OCI-LY7 (cell line): ENCODE measurements at regions not wholly inside any gene's neighbourhood (a gene's known extent, or its start where the extent isn't known, plus 50 kb on each side); places are given as distances from the start of the nearest gene placed in this dataset.

Experiments used
- BruUV-seq: library from RNA; stranded (reverse); fragments of 400-500 nt; replicated peaks from 2 replicates; lab custom pipeline; 2021; lab: Mats Ljungman, UMichigan
- CTCF ChIA-PET: fragments of 300-600 bp; sonication (Branson Sonifier 250); formaldehyde crosslinking; loops from one replicate; lab custom pipeline; 2022; ENCODE audit warnings: antibody characterized with exemption; ENCODE audit not compliant: unreplicated experiment; lab: Charles Lee
- POLR2A ChIA-PET: fragments of 300-600 bp; sonication (Branson Sonifier 250); formaldehyde crosslinking; loops from one replicate; lab custom pipeline; 2022; ENCODE audit warnings: antibody characterized with exemption; lab: Charles Lee
- DNase-seq: peaks from one replicate; pipeline ENCODE4 v3.0.0-alpha.2; 2015; ENCODE audit warnings: low spot score
- H2AFZ ChIP-seq: fragments of 200-600 bp; sonication (generic), shearing (Covaris generic); 2 replicates; pipeline ENCODE4 v1.6.1; 2014; ENCODE audit warnings: mild to moderate bottlenecking, antibody characterized with exemption, low read length, moderate library complexity
- H3K27ac ChIP-seq: fragments of 200-600 bp; sonication (generic); 2 replicates; pipeline ENCODE4 v1.5.1; 2014; ENCODE audit warnings: mixed run types, low read depth, mild to moderate bottlenecking, moderate library complexity, low read length, inconsistent platforms; ENCODE audit not compliant: poor library complexity, severe bottlenecking
- H3K36me3 ChIP-seq: fragments of 200-600 bp; sonication (generic); 2 replicates; pipeline ENCODE4 v1.6.1; 2014; ENCODE audit warnings: mild to moderate bottlenecking, antibody characterized with exemption, low read length, moderate library complexity, mixed read lengths; ENCODE audit not compliant: insufficient read depth
- H3K4me1 ChIP-seq: fragments of 200-600 bp; sonication (generic); 2 replicates; pipeline ENCODE4 v1.5.1; 2014; ENCODE audit warnings: mild to moderate bottlenecking, low read length; ENCODE audit not compliant: insufficient read depth, poor library complexity, severe bottlenecking
- H3K4me2 ChIP-seq: fragments of 200-600 bp; sonication (generic); 2 replicates; pipeline ENCODE4 v1.6.1; 2014; ENCODE audit warnings: mild to moderate bottlenecking, low read length
- H3K4me3 ChIP-seq: fragments of 200-600 bp; sonication (generic); 2 replicates; pipeline ENCODE4 v1.5.1; 2014; ENCODE audit warnings: mild to moderate bottlenecking, low read depth, low read length; ENCODE audit not compliant: poor library complexity, severe bottlenecking
- H3K79me2 ChIP-seq: fragments of 200-600 bp; sonication (generic); 2 replicates; pipeline ENCODE4 v1.6.1; 2016; ENCODE audit warnings: low read depth, mild to moderate bottlenecking, low read length, moderate library complexity, mixed read lengths; ENCODE audit not compliant: insufficient read depth
- H3K9me2 ChIP-seq: fragments of 200-600 bp; sonication (generic); 2 replicates; pipeline ENCODE4 v1.6.1; 2016; ENCODE audit warnings: mild to moderate bottlenecking, low read length, mixed read lengths; ENCODE audit not compliant: insufficient read depth
- H3K9me3 ChIP-seq: fragments of 200-600 bp; sonication (generic); 2 replicates; pipeline ENCODE4 v1.6.1; 2014; ENCODE audit warnings: mild to moderate bottlenecking, mixed run types, low read length, mixed read lengths
- H4K20me1 ChIP-seq: fragments of 200-600 bp; sonication (generic); 2 replicates; pipeline ENCODE4 v1.6.1; 2014; ENCODE audit warnings: mild to moderate bottlenecking, antibody characterized with exemption, low read length, moderate library complexity, mixed read lengths; ENCODE audit not compliant: insufficient read depth
- EZH2phosphoT487 ChIP-seq: fragments of 200-600 bp; sonication (generic); IDR thresholded peaks from 2 replicates; pipeline ENCODE4 v1.6.1; 2018; ENCODE audit warnings: low read depth, borderline replicate concordance, mild to moderate bottlenecking, mixed run types, antibody characterized with exemption, low read length, moderate library complexity, mixed read lengths
- intact Hi-C: fragments of 100-400 bp; cut with micrococcal nuclease; formaldehyde crosslinking; loops from one replicate; pipeline ENCODE4 v1.10.0; 2022; ENCODE audit not compliant: unreplicated experiment
- TF ChIP-seq, protein P1 (sequence below): fragments of 200-600 bp; sonication (generic); conservative IDR thresholded peaks from 2 replicates; pipeline ENCODE4 v1.5.1; 2014; ENCODE audit warnings: mild to moderate bottlenecking, antibody characterized with exemption, low read length, moderate library complexity, mixed read lengths

DNA sequence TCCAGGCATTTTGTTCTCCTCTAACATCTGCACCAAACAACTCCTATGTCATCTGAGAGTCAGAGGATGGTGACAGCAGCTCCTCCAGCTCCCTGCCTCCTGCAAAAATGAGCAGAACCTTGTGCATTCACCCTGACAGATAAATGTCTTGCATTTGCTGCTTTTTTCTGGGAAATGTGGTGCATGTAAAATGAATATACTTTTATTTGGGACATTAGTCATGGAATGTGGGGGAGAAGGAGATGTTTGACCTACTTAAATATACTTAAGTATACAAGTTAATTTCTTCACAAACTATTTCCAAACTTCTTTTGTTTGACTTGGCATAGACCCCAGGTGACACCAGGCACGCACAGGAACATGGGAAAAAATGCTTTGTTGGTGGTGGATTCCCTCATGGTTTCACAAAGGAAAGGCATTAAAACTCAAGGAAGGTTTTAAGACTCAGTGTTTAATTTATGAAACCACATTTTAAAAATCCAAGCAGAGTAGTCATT is 181.8 kb upstream of the MCHR2 start:
- POLR2A ChIA-PET, result interaction anchor here (0.6 kb wide), 1 partner anchor 38 kb away, joined by 3 read pairs; no protein-coding TSS in a partner anchor

DNA sequence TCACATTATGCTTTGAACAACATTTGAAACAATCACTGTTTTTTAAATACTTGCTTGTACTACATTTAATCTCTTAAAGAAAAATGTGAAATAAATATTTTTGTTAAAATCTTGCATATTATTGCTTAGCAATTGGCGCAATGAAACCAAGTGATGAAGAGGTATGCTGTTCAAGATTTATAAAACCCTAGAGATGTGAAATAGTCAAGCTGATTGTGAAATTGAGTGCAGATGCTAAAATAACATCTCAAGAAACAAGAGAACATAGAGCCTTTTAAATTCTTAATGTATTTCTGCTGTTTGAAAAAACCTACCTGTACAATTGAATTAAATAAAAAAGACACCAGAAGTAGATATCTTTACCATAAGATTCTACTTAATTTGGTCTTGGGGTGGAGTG is 179.2 kb upstream of the MCHR2 start:
- Histone ChIP-seq H3K79me2 (no peaks in the 10 kb centered on the region), H3K9me2 (no peaks in the 10 kb centered on the region), H3K9me3 (no peaks in the 10 kb centered on the region), H3K36me3 (no peaks in the 10 kb centered on the region), H2AFZ (no peak overlapping the region), H3K4me2 (no peak overlapping the region), H4K20me1 (no peaks in the 10 kb centered on the region), H3K4me3 (no peak overlapping the region), H3K27ac (no peak overlapping the region), H3K4me1 (no peaks in the 10 kb centered on the region)
- POLR2A ChIA-PET, result interaction anchor here (0.7 kb wide), 2 partner anchors 9 to 17 kb away, joined by 3 read pairs; no protein-coding TSS in a partner anchor
- CTCF ChIA-PET, result no interaction called here
- TF ChIP-seq, protein P1, sequence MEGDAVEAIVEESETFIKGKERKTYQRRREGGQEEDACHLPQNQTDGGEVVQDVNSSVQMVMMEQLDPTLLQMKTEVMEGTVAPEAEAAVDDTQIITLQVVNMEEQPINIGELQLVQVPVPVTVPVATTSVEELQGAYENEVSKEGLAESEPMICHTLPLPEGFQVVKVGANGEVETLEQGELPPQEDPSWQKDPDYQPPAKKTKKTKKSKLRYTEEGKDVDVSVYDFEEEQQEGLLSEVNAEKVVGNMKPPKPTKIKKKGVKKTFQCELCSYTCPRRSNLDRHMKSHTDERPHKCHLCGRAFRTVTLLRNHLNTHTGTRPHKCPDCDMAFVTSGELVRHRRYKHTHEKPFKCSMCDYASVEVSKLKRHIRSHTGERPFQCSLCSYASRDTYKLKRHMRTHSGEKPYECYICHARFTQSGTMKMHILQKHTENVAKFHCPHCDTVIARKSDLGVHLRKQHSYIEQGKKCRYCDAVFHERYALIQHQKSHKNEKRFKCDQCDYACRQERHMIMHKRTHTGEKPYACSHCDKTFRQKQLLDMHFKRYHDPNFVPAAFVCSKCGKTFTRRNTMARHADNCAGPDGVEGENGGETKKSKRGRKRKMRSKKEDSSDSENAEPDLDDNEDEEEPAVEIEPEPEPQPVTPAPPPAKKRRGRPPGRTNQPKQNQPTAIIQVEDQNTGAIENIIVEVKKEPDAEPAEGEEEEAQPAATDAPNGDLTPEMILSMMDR, result no peak
- no peak for TF ChIP-seq EZH2phosphoT487
- BruUV-seq, result no TSS peak
- DNase-seq, result no peak
- intact Hi-C loops, result no loop called here

More for the DNA sequence above, 181.8 kb upstream of the MCHR2 start:
- Histone ChIP-seq H3K9me3 (no peaks in the 10 kb centered on the region), H3K27ac (no peak overlapping the region), H2AFZ (no peak overlapping the region), H3K4me1 (no peaks in the 10 kb centered on the region), H3K4me2 (no peak overlapping the region), H3K4me3 (no peak overlapping the region), H3K9me2 (no peaks in the 10 kb centered on the region), H4K20me1 (no peaks in the 10 kb centered on the region), H3K79me2 (no peaks in the 10 kb centered on the region), H3K36me3 (no peaks in the 10 kb centered on the region)
- CTCF ChIA-PET, result no interaction called here
- BruUV-seq, result no TSS peak
- TF ChIP-seq EZH2phosphoT487, result no peak
- TF ChIP-seq, protein P1, result no peak
- intact Hi-C loops, result loop anchor here (5.0 kb wide), 1 partner anchor 301 kb away; no protein-coding TSS in a partner anchor
- DNase-seq, result no peak

DNA sequence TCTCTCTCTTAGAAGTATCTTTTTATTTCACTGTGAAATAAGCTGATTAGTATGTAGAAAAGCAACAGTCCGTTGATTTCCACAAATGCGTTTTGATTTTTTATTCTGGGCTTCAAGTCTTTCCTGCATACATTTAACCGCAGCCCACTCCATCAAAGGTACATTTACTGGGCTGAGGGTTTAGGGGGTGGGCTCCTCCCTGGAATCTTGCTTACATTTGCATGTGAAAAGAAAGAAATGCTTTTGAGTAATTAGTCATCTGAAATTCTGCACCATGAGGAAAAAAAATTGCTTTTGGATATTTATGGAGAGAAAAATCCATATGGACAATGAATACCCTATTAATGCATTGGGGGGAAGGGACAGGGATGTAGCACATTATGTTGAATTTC is 178.3 kb upstream of the MCHR2 start:
- Histone ChIP-seq H4K20me1 (no peaks in the 10 kb centered on the region), H2AFZ (no peak overlapping the region), H3K36me3 (no peaks in the 10 kb centered on the region), H3K9me3 (no peaks in the 10 kb centered on the region), H3K4me2 (no peak overlapping the region), H3K4me1 (no peaks in the 10 kb centered on the region), H3K9me2 (no peaks in the 10 kb centered on the region), H3K27ac (no peak overlapping the region), H3K4me3 (no peak overlapping the region), H3K79me2 (no peaks in the 10 kb centered on the region)
- intact Hi-C loops, result no loop called here
- no TSS peak for BruUV-seq
- no peak for DNase-seq
- TF ChIP-seq, protein P1, result no peak
- TF ChIP-seq EZH2phosphoT487, result no peak
- ChIA-PET CTCF (no interaction called here), POLR2A (interaction anchor here (0.6 to 1.0 kb wide), 4 partner anchors 9 to 113 kb away, joined by 3 read pairs; no protein-coding TSS in a partner anchor)
